Epithelial cell of prostate (primary cell): ENCODE measurements at regions not wholly inside any gene's neighbourhood (a gene's known extent, or its start where the extent isn't known, plus 50 kb on each side); places are given as distances from the start of the nearest gene placed in this dataset.
A peak's percentile ranks its signal among the peaks of the same experiment; 100 is the strongest.

Experiments
- DNase-seq: peaks from one replicate; pipeline ENCODE4 v3.0.0-alpha.2; 2011; ENCODE audit warnings: low read depth, low spot score
- H3K27ac ChIP-seq: fragments of 450-650 bp; 2 replicates; pipeline ENCODE4 v1.5.1; 2017; ENCODE audit warnings: mild to moderate bottlenecking

- no peak for DNase-seq
- no peak overlapping the region for H3K27ac ChIP-seq
These were observed 303.8 kb upstream of the MAN1A1 start for GRCh38 chr6:119653329-119653728.

- no peak overlapping the region for H3K27ac ChIP-seq
- no peak for DNase-seq
These were observed 300.0 kb upstream of the MAN1A1 start for GRCh38 chr6:119649531-119649930.

- DNase-seq, result no peak
These were observed 297.7 kb upstream of the MAN1A1 start for GRCh38 chr6:119647309-119647708.

GRCh38 chr6:119643876-119644275 lies 294.3 kb upstream of the MAN1A1 start:
- DNase-seq, result no peak
- H3K27ac ChIP-seq, result no peak overlapping the region

More at GRCh38 chr6:119647309-119647708, 297.7 kb upstream of the MAN1A1 start:
- H3K27ac ChIP-seq, result no peak overlapping the region

- no peak for DNase-seq
- H3K27ac ChIP-seq, result no peak overlapping the region
These were observed 288.2 kb upstream of the MAN1A1 start for GRCh38 chr6:119637768-119638167.

- no peak for DNase-seq
- H3K27ac ChIP-seq, result no peak overlapping the region
These were observed 286.5 kb upstream of the MAN1A1 start for GRCh38 chr6:119636060-119636459.

GRCh38 chr6:119633461-119633860 lies 283.9 kb upstream of the MAN1A1 start:
- no peak overlapping the region for H3K27ac ChIP-seq
- DNase-seq, result no peak

- DNase-seq, result no peak
- H3K27ac ChIP-seq, result no peak overlapping the region
These were observed 281.1 kb upstream of the MAN1A1 start for GRCh38 chr6:119630561-119631192.

- DNase-seq, result no peak
These were observed 279.4 kb upstream of the MAN1A1 start for GRCh38 chr6:119628691-119629594.

GRCh38 chr6:119627908-119628669 lies 278.5 kb upstream of the MAN1A1 start:
- H3K27ac ChIP-seq, result peak overlapping the region; percentile 74
- DNase-seq, result no peak

More at GRCh38 chr6:119628691-119629594, 279.4 kb upstream of the MAN1A1 start:
- H3K27ac ChIP-seq, result peak overlapping the region; percentile 74

- peak overlapping the region; percentile 74 for H3K27ac ChIP-seq
- no peak for DNase-seq
These were observed 277.5 kb upstream of the MAN1A1 start for GRCh38 chr6:119626884-119627619.

- DNase-seq, result peak; percentile 45
- H3K27ac ChIP-seq, result peak overlapping the region; percentile 92
These were observed 271.4 kb upstream of the MAN1A1 start for GRCh38 chr6:119620846-119621555.

GRCh38 chr6:119614138-119614537 lies 264.6 kb upstream of the MAN1A1 start:
- DNase-seq, result no peak
- H3K27ac ChIP-seq, result no peak overlapping the region

- no peak for DNase-seq
- H3K27ac ChIP-seq, result no peak overlapping the region
These were observed 263.4 kb upstream of the MAN1A1 start for GRCh38 chr6:119612911-119613381.

GRCh38 chr6:119612176-119612891 lies 262.8 kb upstream of the MAN1A1 start:
- H3K27ac ChIP-seq, result no peak overlapping the region
- DNase-seq, result no peak

- H3K27ac ChIP-seq, result peak overlapping the region; percentile 11
- no peak for DNase-seq
These were observed 261.2 kb upstream of the MAN1A1 start for GRCh38 chr6:119610754-119611153.

- no peak overlapping the region for H3K27ac ChIP-seq
- no peak for DNase-seq
These were observed 260.7 kb upstream of the MAN1A1 start for GRCh38 chr6:119610265-119610664.

GRCh38 chr6:119609865-119610264 lies 260.3 kb upstream of the MAN1A1 start:
- no peak for DNase-seq
- no peak overlapping the region for H3K27ac ChIP-seq

- H3K27ac ChIP-seq, result no peak overlapping the region
These were observed 259.4 kb upstream of the MAN1A1 start for GRCh38 chr6:119608994-119609393.

More at GRCh38 chr6:119608994-119609393, 259.4 kb upstream of the MAN1A1 start:
- no peak for DNase-seq
